ENCODE measurements at regions not wholly inside any gene's neighbourhood (a gene's known extent, or its start where the extent isn't known, plus 50 kb on each side); places are given as distances from the start of the nearest gene placed in this dataset.

DNA sequence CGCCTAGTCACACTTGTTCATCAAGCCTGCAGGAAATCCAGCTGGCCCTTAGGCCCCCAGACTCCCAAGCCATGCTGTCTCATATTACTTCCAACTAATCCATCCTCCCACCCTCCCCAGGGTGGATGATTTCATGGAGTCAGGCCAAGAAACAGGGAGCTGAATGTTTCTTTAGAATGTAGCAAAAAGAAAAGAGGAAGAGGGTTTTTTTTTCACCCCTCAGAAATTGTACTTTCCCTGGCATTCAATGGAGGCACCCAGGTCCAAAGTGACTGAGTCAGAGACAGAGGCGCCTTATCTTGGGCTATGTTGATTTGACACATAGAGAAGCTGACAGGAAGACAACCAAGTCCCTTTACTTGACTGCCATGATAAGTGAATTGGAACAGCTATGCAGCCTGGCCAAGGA, 260.2 kb upstream of the NR4A3 start:
- intact Hi-C loops (cut with DNase I), result loop anchor here (2.0 to 5.0 kb wide), 3 partner anchors 84 to 261 kb away; partner anchors contain the start of gene NR4A3

DNA sequence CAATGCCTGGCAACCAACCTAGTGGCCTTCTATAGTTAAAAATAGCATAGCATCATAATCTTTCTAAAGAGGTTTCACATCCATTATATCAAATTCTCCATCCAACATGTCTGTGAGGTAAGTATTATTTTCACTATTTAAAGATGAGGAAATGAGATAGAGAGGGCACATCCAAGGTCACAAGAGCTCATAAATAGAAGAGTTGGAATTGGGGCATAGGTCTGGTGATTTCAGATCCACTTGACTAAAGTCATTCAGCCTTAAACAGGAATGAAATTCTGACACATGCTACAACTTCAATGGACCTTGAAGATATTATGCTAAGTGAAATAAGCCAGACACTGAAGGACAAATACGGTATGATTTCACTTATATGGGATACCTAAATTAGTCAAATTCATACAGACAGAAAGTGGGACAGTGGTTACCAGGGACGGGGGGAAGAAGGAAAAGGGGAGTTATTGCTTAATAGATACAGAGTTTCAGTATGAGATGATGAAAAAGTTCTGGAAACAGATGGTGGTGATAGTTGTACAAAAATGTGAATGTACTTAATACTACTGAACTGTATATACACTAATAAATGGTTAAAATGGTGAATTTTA, 259.6 kb upstream of the NR4A3 start:
- no peak for DNase-seq (ENCODE audit: low spot score)
- intact Hi-C loops (cut with DNase I), result loop anchor here (2.0 to 5.0 kb wide), 4 partner anchors 85 to 260 kb away; partner anchors contain the start of gene NR4A3

More for the DNA sequence above, 260.2 kb upstream of the NR4A3 start:
- no peak for DNase-seq (ENCODE audit: low spot score)

DNA sequence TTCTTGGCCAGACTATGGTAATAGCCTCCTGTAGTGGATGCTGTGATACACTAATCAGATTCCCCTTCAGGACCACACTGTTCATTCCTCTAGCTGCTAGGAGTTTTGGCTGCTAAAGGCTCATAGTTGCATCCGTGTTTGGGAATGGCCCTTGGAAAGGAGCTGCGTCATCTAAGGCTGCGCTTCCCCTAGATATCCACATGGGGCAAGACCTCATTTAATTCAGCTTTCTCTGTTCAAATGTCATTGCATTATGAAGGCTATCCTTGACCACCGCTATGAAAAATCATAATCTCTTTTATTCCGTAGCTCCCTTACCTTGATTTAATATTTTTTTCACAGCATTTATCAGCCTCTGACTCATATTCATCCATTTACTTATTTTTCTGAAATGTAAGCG, 258.3 kb upstream of the NR4A3 start:
- intact Hi-C loops (cut with DNase I), result loop anchor here (2.0 to 5.0 kb wide), 3 partner anchors 86 to 259 kb away; partner anchors contain the start of gene NR4A3
- no peak for DNase-seq (ENCODE audit: low spot score)

- intact Hi-C loops (cut with DNase I), result no loop called here
- peak; percentile 81 for DNase-seq (ENCODE audit: low spot score)
Measured at GRCh38 chr9:99565203-99565602, 256.5 kb upstream of the NR4A3 start.

DNA sequence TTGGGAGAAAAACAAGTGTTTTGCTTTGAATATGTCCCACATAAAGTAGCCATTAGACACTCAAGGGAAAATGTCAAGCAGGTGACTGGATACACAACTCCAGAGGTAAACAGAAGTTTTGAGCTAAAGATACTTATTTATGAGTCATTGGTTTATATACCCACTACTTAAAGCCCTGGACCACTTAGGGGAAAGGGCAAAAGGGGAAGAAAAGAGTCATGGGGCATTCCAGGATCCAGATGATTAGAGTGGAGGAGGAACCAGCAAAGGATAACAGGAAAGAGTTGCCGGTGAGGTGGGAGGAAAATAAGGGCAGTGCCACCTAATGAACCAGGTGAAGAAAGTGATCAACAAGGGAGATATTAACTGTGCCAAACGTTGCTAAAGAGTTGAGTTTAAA, 254.2 kb upstream of the NR4A3 start:
- no peak for DNase-seq (ENCODE audit: low spot score)
- intact Hi-C loops (cut with DNase I), result no loop called here

DNA sequence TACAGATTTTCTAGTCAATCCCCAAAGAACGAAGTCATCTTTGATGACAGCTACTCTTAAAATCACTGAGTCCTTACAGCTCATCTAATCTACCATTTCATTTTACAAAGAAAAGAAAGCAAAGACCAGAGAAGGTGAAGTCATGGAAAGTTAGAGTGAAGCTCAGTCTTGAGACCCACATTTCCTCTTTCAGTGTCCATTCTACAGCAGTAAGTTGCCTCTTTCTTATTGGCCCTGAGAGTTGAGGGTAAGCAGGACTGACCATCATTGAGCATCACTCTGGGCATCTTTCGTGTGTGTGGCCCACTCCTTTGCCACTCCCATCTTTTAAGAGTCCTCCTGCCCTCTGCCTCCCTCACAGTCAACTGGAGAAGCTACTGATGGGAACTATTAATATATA, 251.8 kb upstream of the NR4A3 start:
- intact Hi-C loops (cut with DNase I), result no loop called here
- no peak for DNase-seq (ENCODE audit: low spot score)

DNA sequence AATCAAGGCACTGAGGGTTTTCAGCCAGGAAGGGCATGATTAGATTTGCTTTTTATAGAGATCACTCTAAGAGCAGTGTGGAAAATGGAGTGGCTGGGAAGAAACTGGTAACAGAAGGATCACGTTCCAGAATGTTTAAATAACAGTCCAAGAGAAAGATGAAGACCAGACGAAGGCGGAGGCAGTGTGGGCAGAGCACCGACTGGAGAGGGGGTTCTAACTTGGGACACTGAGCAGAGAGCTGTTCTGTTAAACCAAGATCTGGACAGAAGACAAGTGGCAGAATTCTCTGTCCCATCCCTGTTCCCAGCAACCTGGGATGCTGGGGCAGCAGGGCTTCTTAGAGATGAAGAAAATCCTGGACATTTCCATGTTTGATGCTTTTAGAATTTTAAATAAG, 249.1 kb upstream of the NR4A3 start:
- no peak for DNase-seq (ENCODE audit: low spot score)
- intact Hi-C loops (cut with DNase I), result no loop called here

GRCh38 chr9:99573085-99573484, 248.6 kb upstream of the NR4A3 start:
- DNase-seq (ENCODE audit: low spot score), result no peak
- intact Hi-C loops (cut with DNase I), result no loop called here

GRCh38 chr9:99573886-99574285, 247.8 kb upstream of the NR4A3 start:
- DNase-seq (ENCODE audit: low spot score), result no peak
- intact Hi-C loops (cut with DNase I), result no loop called here

GRCh38 chr9:99576002-99576401, 245.7 kb upstream of the NR4A3 start:
- intact Hi-C loops (cut with DNase I), result no loop called here
- DNase-seq (ENCODE audit: low spot score), result no peak

DNA sequence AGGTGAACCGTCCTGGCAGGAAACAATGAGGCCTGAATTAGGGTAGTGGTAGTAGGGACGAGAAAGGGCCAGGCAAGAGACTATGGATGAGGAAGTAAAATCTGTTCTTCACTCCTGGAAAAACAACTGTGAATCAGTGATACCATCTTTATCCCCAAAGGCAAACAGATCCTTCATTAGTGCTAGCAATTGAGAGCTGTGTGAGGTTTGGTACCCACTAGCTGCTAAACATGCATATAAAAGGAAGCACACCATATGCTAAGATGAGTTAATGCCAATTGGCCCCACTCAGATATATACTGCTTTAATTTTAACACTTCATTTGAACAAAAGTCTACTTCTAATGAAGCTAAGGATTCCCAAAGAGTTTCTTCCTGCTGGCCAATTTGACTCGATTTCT, 244.8 kb upstream of the NR4A3 start:
- intact Hi-C loops (cut with DNase I), result no loop called here
- no peak for DNase-seq (ENCODE audit: low spot score)

DNA sequence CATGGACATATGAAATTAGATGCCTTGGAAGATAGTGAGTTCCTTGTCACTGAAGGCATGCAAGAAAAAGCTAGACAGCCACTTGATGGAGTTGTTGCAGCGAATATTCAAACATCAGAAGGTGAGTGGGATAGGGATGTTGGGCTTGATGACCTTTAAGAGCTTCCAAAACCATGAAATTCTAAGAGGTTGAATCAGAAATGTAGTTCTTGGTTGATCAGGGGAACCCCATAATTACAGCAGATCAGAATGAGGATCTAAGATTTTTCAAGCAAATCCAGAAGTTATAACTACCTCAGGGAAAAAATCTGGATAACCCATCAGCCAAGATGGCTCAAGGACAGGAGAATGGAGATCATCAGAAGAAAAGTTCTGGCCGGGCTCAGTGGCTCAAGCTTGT, 244.3 kb upstream of the NR4A3 start:
- intact Hi-C loops (cut with DNase I), result no loop called here

GRCh38 chr9:99578666-99579065, 243.0 kb upstream of the NR4A3 start:
- intact Hi-C loops (cut with DNase I), result no loop called here
- no peak for DNase-seq (ENCODE audit: low spot score)

More for the DNA sequence above, 244.3 kb upstream of the NR4A3 start:
- no peak for DNase-seq (ENCODE audit: low spot score)

GRCh38 chr9:99579964-99580363, 241.7 kb upstream of the NR4A3 start:
- intact Hi-C loops (cut with DNase I), result no loop called here
- DNase-seq (ENCODE audit: low spot score), result no peak

GRCh38 chr9:99582814-99583213, 238.9 kb upstream of the NR4A3 start:
- intact Hi-C loops (cut with DNase I), result no loop called here

GRCh38 chr9:99588299-99588698, 233.4 kb upstream of the NR4A3 start:
- intact Hi-C loops (cut with DNase I), result no loop called here
- no peak for DNase-seq (ENCODE audit: low spot score)

More at GRCh38 chr9:99582814-99583213, 238.9 kb upstream of the NR4A3 start:
- DNase-seq (ENCODE audit: low spot score), result no peak

- no peak for DNase-seq (ENCODE audit: low spot score)
- intact Hi-C loops (cut with DNase I), result no loop called here
Measured at GRCh38 chr9:99588747-99589146, 232.9 kb upstream of the NR4A3 start.

DNA sequence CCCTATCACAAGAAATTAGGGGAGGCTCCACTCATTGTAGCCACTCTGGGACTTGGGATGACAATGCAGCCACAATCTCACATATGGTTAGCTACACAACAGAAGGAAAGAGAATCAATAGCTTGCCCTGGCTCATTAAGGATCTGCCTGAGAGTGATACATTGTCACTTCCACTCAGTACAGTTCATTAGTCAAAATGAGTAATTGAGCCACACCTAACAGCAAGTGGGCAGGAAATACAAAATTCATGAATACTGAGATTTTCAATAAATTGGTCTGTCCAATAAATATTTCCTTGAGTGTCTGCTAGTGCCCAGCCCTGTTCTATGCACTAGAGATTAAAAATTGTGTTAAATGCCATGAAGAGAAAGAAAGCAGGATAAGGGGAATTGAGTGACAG, 231.3 kb upstream of the NR4A3 start:
- no peak for DNase-seq (ENCODE audit: low spot score)
- intact Hi-C loops (cut with DNase I), result no loop called here

DNA sequence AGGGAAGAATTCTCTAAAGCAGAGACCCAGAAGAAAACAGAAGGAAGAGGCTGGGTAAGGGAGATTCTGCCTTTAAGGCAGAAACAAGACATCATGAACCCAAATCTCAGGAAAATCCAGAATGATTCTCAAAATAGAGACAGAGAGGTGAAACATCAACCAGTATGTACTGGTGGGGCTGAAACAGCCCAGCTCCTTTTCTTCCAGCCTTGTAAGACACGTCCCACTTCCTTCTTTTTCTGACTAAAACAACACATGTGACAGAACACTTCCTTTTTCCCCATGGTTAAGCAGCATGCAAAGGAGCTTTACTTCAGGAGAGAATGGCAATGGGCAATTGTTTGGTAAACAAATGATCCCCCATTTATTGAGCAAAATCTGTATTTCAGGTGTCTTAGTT, 230.8 kb upstream of the NR4A3 start:
- intact Hi-C loops (cut with DNase I), result no loop called here
- no peak for DNase-seq (ENCODE audit: low spot score)

DNA sequence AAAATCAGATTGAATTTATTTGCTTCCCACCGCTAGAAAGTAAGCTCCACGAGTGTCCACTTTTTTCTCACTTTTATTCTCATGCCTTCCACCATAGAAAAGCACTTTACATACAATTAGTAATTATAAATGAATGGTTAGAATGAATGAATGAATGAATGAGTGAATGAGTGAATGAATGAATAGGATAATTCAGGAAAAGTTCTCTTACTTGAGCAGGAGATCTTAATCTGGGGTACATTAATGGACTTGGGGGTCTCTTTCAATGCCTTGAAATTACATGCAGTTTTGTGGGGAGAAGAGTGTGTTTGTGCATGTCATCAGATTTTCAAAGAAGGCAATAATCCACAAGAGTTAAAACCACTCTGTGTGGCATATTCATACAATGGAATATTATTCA, 229.9 kb upstream of the NR4A3 start:
- intact Hi-C loops (cut with DNase I), result no loop called here
- no peak for DNase-seq (ENCODE audit: low spot score)

- intact Hi-C loops (cut with DNase I), result no loop called here
- no peak for DNase-seq (ENCODE audit: low spot score)
Measured at GRCh38 chr9:99592834-99593574, 228.7 kb upstream of the NR4A3 start.

Measured in cardiac septum (tissue), 1 donor.